HK-2 (cell line): ENCODE measurements at regions not wholly inside any gene's neighbourhood (a gene's known extent, or its start where the extent isn't known, plus 50 kb on each side); places are given as distances from the start of the nearest gene placed in this dataset.
"Not testable (repeated sequence)": the region's sequence is repeated elsewhere in the genome, so short reads cannot be mapped to it uniquely, and the experiment has no call there.

Experiments used
- DNase-seq: peaks from one replicate; pipeline ENCODE4 v3.0.0-alpha.2; 2018; ENCODE audit not compliant: unreplicated experiment

- DNase-seq = no peak
These were observed 1327.0 kb downstream of the BRD1 start for GRCh38 chr22:48500471-48501230.

DNA sequence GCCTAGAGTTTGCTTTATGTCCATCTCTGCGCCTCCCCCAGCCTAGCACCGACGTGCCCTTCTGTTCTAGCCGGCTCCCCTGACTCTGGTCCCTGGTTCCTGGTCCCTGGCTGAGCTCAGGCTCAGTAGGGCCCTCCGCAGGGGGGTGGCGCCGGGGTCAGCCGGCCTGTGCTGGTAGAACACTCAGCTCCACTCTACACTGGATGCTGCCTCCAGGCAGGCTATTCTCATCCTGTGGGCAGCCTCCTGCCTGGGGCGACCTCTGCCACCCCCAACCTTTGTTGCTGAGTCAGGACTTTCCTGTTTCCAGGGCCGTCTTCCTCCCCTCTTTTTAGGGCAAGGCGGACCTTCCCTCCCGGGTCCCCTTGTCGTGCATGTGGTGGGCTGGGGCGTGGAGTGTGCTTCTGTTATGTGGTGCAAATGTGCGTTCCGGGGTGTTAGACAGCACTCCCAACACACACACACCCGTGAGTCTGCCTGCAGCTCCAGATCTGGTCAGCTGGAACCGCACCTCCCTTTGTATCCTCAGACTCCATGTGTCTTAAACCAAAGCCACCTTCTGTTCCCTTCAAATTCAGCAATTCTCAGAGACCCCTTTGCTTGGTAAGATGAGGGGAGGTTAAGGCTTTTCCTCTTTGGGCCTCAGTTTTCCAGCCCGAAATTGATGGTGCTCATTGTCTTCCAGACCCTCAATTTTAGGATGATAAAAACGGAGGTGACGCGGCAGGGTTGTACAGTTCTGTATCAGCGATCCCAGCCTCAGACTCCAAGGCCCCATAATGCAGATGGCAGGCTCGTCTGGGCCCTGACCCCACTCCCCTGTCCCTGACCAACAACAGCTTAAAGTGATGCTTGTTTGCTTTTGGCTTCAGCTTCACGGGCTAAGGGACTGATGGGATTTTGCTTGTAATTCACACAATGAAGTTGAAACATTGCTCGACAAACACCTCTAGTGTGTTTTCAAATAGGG, 1327.9 kb downstream of the BRD1 start:
- DNase-seq = no peak

GRCh38 chr22:48498526-48499331, 1328.9 kb downstream of the BRD1 start:
- DNase-seq = no peak

DNA sequence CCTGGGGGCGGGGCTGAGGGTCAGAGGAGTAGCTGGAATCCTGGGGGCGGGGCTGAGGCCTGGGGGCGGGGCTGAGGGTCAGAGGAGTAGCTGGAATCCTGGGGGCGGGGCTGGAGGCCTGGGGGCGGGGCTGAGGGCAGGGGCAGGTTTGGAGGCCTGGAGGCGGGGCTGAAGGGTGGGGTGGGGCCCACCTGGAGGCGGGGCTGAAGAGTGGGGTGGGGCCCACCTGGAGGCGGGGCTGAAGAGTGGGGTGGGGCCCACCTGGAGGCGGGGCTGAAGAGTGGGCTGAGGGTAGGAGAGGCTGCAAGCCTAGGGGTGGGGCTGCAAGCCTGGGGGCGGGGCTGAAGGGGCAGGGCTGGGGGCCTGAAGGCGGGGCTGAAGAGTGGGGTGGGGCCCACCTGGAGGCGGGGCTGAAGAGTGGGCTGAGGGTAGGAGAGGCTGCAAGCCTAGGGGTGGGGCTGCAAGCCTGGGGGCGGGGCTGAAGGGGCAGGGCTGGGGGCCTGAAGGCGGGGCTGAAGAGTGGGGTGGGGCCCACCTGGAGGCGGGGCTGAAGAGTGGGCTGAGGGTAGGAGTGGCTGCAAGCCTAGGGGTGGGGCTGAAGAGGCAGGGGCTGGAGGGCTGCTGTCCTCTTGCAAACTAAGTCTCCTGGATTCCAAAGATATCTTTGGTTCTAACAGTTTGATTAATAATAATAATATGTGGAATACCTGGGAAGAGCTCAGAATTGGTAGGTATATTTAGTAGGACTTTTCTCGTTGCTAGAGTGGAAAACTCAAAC, 1329.7 kb downstream of the BRD1 start:
- DNase-seq = not testable (repeated sequence)

DNA sequence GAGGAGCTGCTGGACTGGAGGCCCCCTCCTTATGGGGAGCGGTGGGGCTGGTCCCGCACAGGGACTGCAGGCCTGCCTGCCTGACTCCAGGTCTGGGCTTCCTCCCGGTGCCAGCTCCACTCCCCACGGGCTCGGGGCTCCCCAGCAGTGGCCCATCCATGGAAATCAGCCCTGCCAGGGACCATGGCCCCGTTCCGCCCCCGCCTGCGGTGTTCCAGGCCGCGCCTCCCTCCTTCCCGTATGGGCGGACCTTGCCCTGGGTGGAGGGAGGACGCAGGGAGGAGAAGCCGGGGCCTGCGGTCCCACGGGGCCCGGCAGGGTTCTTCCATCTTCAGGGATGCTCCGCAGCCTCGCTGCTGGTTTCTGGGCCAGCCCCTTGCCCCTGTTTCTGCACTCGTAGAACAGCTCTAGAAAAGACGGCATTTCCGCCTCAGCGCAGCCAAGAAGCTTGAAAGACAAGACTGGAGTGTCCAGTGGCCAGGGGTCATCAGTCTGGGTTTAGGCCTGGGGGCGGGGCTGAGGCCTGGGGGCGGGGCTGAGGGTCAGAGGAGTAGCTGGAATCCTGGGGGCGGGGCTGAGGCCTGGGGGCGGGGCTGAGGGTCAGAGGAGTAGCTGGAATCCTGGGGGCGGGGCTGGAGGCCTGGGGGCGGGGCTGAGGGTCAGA, 1330.6 kb downstream of the BRD1 start:
- no peak for DNase-seq

DNA sequence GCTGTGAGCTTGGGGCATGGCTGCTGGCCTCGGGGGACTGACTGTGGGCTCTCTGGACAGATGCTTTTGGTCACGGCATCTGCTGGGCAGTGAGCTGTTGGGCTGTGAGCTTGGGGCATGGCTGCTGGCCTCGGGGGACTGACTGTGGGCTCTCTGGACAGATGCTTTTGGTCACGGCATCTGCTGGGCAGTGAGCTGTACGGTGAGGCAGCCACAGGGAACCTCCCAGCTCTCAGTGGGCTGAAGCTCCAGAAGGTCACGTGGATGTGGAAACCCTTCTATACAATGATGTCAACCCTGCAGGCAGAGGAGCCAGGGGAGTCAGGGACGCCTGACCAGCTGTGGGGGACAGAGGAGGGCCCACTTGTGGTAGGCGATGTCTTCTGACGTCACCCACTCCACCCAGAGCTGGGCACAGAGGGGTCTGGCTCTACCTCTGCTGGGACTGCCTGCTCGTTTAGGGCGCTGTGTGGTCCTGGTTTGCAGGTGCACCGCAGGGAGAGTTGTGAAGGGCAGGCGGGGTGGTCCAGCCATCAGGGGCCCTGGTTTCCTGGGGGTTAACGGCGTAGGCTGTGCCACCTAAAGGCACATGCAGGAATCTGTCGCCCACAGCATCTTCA, 1331.3 kb downstream of the BRD1 start:
- no peak for DNase-seq

GRCh38 chr22:48495751-48496080, 1332.0 kb downstream of the BRD1 start:
- DNase-seq = no peak

DNA sequence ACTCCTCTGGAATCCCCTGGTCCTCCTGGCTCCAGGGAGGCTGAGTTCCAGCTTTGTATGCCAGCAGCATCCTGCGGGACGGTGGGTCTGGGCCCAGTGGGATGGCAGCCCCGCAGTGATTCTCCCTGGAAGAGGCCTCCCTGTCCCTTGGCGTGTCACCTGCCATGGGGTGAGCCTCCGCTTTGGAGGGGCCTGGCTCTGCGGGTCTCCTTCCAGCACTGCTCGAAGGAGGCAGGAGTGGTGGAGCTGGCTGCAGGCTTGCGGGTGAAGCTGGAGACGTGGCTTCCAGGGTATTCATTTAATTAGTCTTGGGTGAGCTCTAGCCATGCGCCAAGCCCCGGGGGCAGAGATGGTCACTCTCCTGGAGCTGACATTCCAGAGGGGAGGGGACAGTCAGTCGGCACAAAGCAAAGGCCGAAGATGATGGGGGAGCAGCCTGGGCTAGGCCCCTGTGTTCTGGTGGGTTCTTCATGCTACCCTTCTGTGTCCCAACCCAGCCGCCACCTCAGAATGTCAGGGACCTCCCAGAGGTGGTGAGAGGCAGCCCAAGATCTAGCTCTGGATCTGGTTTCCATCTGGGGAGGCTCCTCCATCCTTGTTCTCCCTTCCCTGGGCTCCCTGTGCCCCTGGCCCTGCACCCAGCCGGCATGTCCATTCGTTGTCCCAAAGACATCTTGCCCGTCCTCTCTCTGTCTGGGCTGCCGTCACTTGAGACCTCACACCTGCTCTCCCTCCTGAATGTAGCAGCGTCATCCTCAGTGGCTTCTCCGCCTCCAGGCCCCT, 1332.5 kb downstream of the BRD1 start:
- no peak for DNase-seq

- DNase-seq = no peak
These were observed 1333.3 kb downstream of the BRD1 start for GRCh38 chr22:48494256-48494967.

GRCh38 chr22:48493733-48494132, 1333.9 kb downstream of the BRD1 start:
- no peak for DNase-seq

- peak; percentile 45 for DNase-seq
These were observed 1335.0 kb downstream of the BRD1 start for GRCh38 chr22:48492366-48493320.

DNA sequence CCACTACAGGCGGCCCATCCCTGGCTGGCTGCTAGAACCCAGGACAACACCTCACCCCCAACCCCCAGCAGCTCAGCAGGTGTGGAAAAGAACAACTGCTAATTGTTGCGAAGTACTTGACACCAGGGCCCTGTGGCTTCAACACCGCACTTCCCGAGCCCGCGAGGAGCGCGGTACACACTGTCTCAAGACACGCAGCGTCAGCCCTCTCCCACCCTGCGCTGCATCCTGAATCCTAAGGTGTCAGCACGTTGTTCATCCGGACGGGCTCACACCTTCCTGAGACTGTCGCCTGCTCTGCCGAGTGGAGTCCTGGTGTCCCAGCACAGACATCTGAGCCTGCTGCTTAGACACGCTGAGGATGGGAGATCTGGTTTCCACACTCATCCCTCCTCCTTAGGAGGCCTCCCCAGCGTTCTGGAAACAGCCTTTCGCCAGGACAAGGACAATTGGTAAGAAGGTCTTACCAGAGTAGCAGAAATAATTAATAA, 1336.2 kb downstream of the BRD1 start:
- DNase-seq = no peak

GRCh38 chr22:48490500-48491411, 1336.9 kb downstream of the BRD1 start:
- no peak for DNase-seq

DNA sequence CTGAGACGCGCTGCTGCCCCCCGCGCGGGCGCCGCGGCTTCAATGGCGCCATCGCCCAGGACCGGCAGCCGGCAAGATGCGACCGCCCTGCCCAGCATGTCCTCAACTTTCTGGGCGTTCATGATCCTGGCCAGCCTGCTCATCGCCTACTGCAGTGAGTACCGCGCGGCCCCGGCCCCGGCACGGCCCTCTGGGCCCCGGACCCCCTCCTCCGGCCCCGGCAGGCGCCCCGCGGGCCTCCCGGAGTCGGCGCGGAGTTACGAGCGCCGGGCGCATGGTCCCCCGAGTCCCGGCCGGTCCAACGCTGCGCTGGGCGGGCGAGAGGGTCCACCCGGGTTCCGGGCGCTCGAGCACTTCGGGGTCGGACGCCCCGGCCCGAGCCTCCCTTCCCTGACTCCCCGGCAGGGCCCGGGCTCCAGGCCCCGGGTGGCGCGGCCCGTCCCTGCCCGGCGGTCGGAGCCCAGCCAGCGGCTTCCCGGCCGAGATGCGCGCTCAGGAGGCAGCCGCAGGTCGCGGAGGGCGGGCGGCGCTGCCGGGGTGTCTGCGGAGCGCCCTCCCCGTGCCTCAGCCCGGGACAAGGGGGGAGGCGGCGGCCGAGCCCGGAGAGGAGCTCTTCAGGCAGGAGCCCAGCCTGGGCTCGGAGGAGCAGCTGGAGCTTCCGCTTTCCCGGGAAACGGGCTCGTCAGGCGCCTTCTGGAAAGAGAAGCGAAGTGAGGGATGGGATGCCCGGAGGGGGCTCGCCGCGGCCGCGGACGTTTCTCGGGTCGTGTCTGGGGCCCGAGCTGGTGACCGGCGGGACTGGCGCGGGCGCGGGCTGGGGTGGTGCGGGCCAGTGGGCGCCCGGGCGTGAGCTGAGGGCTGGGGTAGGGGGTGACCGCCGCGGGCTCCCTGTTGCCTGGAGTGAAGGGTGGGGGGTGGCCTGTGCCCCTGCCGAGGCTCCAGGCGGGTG, 1337.8 kb downstream of the BRD1 start:
- no peak for DNase-seq
